ENCODE measurements at regions not wholly inside any gene's neighbourhood (a gene's known extent, or its start where the extent isn't known, plus 50 kb on each side); places are given as distances from the start of the nearest gene placed in this dataset.
"Not testable (repeated sequence)": the region's sequence is repeated elsewhere in the genome, so short reads cannot be mapped to it uniquely, and the experiment has no call there.

GRCh38 chr15:22358932-22359331, 99.8 kb upstream of the GOLGA6L22 start:
- not testable (repeated sequence) for H3K4me3 ChIP-seq (ENCODE audit: low read depth, low read length)

DNA sequence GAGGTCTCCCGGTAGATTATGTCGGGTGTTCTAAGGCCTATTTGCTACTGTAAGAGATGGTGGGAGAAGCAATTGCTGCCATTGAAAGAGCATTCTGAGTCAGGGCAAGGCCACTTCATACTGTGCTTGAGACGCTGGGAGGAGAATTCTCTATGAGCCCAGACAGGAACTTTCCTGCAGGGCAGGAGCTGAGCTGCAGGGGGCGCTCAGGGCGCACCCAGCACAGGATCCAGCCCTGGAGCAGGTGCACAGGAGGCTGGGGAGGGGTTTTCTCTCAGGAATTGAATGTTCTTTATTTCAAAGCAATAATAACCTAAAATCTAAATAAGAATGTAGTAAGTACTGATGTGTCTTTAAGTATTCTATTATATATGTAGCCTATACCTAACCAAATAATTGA, 99.1 kb upstream of the GOLGA6L22 start:
- H3K4me3 ChIP-seq (ENCODE audit: low read depth, low read length), result not testable (repeated sequence)
- TF ChIP-seq CTCF (IDR thresholded peaks at IDR 0.05; ENCODE audit: borderline replicate concordance, insufficient read depth, low read depth, low read length), result 0 out of 2 replicates have a peak, but pooled peaks have one; percentile 12

- not testable (repeated sequence) for H3K4me3 ChIP-seq (ENCODE audit: low read depth, low read length)
These were observed 98.0 kb upstream of the GOLGA6L22 start for GRCh38 chr15:22360696-22361095.

DNA sequence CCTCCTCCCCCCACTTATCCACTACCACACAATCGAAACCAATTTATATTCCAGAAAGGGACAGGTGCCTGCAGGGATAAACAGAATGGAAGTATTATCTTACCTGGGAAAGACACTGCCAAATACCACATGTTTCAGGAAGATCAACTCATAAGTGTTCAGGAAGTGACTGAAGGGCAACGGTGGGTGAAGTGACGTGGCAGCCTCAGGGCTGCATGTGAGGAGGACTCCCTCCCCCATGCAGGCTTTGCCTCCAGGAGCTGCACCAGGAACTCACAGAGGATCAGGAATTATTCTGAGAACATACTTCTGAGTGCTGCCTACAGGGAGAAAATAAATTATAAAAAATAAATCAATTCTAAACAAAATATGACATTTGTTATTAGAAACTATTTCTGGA, 96.2 kb upstream of the GOLGA6L22 start:
- not testable (repeated sequence) for H3K4me3 ChIP-seq (ENCODE audit: low read depth, low read length)

DNA sequence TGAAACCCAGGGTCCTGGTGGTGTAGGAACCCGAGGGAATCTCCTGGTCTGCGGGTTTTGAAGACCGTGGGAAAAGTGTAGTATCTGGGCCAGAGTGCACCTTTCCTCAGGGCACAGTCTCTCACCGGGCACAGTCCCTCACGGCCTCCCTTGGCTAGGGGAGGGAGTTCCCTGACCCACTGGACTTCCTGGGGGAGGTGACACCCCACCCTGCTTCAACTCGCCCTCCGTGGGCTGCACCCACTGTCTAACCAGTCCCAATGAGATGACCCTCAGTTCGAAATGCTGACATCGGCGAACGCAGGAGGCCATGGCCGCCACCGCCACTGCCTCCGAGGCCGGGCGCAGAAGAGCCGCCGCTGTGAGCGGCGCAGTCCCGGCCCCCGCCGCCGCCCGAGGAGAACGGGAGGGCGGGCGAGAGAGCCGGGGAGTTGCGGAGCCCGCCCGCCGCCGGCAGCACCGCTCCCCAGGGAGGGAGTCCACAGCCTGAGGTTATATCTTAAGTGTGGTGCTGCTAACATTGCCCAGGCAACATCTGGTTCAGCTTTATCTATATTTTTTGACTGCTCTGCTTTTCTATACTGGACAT, 87.4 kb upstream of the GOLGA6L22 start:
- not testable (repeated sequence) for H3K4me3 ChIP-seq (ENCODE audit: low read depth, low read length)

DNA sequence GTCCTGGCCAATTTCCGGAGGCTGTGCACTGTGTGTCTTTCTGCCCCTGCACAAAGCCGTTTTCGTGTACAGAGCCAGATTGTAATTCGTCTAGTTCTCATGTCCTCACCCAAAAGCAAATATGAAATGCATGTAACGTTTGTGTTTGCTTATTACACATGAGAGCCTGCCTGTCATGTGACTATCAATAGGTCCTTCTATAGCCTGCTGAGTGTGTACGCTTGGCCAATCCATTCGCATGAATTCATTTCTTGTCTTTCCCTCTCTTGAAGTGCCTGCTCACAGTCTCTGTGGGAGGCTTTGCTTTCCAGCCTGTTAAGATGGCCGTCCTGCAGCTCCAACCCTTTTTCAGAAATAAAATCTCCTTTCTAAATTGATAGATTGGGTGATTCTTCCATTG, 84.2 kb upstream of the GOLGA6L22 start:
- H3K4me3 ChIP-seq (ENCODE audit: low read depth, low read length), result not testable (repeated sequence)

DNA sequence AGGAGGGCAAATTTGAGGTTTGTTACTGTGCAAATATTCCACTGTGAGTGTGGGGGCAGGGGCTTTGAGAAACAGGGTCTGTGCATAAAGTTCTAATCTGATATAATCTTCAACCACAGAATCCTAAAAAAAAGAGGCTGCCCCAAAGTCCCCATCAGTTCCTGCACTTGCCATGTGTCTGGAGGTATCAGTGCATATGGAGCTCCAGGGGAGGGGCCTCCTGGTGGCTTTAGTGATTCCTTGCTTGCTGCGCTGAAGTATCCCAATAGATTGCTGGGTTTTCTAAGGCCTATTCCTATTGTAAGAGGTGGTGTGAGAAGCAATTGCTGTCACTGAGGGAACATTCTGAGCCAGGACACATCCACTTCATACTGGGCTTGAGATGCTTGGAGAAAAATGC, 82.9 kb upstream of the GOLGA6L22 start:
- H3K4me3 ChIP-seq (ENCODE audit: low read depth, low read length), result not testable (repeated sequence)

DNA sequence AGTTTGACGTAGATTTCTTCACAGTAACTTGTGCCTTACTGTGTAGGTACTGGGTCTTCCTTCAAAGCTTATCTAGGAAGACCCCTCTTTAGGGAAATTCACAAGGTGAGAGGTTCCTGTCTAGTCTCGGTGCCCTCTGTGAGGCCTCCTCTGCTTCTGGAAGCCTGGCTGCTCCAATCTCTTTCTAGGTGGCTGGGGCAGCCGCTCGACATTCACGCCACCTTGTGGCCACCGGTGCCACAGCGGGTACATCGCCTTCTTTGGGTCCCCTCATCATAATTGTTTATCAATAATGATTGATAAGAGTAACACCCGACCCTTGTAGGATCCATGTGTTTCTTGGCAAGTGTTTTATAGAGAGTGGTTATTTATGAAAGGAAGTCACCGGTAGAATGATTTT, 80.8 kb upstream of the GOLGA6L22 start:
- not testable (repeated sequence) for H3K4me3 ChIP-seq (ENCODE audit: low read depth, low read length)

DNA sequence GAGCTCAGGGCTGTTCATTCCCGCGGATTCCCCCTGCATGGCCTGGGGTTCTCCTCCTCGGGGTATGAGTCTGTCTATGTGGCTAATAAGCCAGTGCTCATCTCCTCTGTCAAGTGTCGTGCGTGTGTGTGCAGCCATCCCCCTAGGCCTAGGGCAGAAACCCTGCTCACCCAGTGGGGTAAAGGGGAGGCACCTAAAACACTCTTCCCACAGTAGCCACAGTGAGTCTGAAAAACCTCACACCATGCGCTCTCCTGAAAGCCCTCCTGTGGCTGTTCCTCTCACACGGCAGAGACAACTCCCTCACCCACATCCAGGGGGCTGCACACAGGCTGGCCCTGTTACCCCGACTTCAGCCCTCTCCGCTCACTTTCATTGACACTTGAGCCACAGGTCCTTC, 71.0 kb upstream of the GOLGA6L22 start:
- H3K4me3 ChIP-seq (ENCODE audit: low read depth, low read length), result not testable (repeated sequence)

- not testable (repeated sequence) for H3K4me3 ChIP-seq (ENCODE audit: low read depth, low read length)
These were observed 70.3 kb upstream of the GOLGA6L22 start for GRCh38 chr15:22388365-22388764.

DNA sequence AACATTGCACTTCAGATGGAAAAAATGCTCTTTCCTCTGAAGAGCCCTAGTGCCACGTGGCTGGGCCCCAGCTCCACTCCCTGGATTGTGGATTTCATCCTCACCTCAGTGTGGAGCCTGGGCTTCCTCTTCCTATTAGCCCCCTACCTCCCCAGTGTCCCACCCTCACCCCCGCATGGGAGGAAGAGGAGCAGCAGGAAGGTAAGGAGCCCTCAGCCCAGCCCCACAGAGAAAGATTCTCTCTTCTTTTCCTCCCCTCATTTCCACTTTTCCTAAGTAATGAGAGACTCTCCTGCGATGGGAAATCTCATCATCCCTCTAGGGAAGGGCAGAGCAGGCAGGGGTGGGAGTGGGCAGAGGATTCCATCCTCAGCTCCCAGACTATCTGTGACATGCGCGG, 57.5 kb upstream of the GOLGA6L22 start:
- H3K4me3 ChIP-seq (ENCODE audit: low read depth, low read length), result not testable (repeated sequence)

- not testable (repeated sequence) for H3K4me3 ChIP-seq (ENCODE audit: low read depth, low read length)
These were observed 57.0 kb upstream of the GOLGA6L22 start for GRCh38 chr15:22401703-22402102.

DNA sequence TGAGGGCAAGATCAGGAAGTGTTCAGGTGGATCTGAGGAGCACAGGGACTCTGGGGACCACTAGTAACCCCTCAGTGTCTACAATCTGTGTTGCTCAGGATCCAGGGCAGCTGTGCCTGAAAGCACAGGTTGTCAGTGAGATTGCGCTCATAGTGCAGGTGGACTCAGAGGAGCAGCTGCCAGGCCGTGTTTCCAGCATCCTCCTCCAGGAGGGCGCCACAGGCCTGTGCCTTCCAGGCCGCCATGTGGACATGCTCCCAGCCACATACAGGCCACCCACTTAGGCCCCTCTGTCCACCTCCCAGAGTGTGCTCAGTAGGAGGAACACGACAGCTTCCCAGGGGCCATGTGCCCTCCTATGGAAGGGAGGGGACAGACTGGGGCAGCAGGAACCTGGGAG, 52.9 kb upstream of the GOLGA6L22 start:
- not testable (repeated sequence) for H3K4me3 ChIP-seq (ENCODE audit: low read depth, low read length)

Measured in GM12875 (cell line).